ENCODE measurements at regions not wholly inside any gene's neighbourhood (a gene's known extent, or its start where the extent isn't known, plus 50 kb on each side); places are given as distances from the start of the nearest gene placed in this dataset.

DNA sequence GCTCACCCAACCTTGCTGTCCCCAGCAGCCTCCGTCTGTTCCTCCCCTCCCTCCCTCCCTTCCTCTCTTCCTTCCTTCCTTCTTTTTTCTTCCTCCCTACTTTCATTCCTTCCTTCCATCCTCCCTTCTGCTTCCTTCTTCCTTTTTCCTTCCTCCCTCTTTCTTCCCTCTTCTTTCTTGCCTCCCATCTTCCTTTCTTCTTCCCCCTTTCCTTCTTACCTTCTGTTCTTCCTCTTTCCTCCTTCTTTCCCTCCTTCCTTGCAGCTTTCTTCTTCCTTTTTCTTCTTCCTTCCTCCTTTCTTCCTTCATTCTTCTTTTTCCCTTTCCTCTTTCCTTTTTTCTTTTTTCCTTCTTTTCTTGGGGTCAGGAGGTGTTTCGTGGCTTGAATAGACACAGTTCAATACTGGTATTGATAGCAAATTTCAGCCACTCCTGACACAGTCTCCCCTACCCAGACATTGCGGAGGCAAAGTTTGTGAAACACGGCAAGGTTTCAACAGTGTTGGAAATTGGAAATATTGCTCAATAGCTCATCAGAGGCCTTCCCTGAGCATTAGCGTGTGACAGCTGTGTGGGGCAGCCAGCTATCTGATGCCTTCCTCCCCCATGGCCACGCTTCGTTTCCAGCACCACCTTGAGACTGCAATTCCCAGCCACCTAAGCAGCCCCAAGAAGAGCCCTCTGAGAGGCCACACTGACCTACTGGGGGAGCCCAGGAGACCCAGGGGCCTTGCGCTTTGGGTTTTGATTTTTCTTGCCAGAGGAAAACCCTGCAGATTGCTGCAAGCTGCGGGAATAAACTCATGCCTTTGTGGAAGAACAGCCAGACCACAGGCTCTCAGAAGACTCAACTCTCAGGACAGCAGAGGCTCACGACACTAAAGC lies 82.2 kb downstream of the KLF15 start:
- TF ChIP-seq, protein P1, sequence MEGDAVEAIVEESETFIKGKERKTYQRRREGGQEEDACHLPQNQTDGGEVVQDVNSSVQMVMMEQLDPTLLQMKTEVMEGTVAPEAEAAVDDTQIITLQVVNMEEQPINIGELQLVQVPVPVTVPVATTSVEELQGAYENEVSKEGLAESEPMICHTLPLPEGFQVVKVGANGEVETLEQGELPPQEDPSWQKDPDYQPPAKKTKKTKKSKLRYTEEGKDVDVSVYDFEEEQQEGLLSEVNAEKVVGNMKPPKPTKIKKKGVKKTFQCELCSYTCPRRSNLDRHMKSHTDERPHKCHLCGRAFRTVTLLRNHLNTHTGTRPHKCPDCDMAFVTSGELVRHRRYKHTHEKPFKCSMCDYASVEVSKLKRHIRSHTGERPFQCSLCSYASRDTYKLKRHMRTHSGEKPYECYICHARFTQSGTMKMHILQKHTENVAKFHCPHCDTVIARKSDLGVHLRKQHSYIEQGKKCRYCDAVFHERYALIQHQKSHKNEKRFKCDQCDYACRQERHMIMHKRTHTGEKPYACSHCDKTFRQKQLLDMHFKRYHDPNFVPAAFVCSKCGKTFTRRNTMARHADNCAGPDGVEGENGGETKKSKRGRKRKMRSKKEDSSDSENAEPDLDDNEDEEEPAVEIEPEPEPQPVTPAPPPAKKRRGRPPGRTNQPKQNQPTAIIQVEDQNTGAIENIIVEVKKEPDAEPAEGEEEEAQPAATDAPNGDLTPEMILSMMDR (IDR thresholded peaks at IDR 0.05; ENCODE audit: low read length): no peak
- TF ChIP-seq EZH2 (optimal IDR thresholded peaks at IDR 0.05; ENCODE audit: low read depth, low read length): no peak
